DND-41 (cell line): ENCODE measurements at regions not wholly inside any gene's neighbourhood (a gene's known extent, or its start where the extent isn't known, plus 50 kb on each side); places are given as distances from the start of the nearest gene placed in this dataset.

Experiments used
- EZH2 ChIP-seq: IDR thresholded peaks from 3 replicates; pipeline ENCODE4 v1.6.1; 2012; ENCODE audit warnings: borderline replicate concordance, low read depth, mild to moderate bottlenecking, moderate library complexity, low read length, inconsistent platforms; ENCODE audit not compliant: severe bottlenecking
- TF ChIP-seq, protein P1 (sequence below): IDR thresholded peaks from 2 replicates; pipeline ENCODE4 v1.5.1; 2012; ENCODE audit warnings: borderline replicate concordance, low read length, moderate library complexity, mild to moderate bottlenecking; ENCODE audit not compliant: poor library complexity, severe bottlenecking; ENCODE audit errors: extremely low read depth

DNA sequence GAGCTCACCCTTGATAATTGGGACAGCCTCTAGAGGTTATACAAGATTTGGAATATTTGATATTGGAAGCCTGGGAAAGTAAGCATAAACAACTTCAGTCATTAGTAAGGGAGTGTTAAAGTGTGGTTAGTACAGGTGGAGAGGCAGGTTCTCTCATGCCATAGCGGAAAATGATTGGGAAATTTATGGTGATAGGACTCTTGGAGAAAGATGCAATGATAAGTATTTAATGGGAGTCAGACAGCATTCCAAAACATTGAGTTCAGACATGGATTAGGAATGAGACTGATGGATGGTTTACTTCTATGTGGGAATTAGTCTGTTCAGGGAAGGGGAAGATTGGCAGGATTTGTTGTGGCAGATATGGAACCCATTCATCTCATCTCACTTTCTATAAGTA is 152.7 kb downstream of the MCHR2 start:
- TF ChIP-seq, protein P1, sequence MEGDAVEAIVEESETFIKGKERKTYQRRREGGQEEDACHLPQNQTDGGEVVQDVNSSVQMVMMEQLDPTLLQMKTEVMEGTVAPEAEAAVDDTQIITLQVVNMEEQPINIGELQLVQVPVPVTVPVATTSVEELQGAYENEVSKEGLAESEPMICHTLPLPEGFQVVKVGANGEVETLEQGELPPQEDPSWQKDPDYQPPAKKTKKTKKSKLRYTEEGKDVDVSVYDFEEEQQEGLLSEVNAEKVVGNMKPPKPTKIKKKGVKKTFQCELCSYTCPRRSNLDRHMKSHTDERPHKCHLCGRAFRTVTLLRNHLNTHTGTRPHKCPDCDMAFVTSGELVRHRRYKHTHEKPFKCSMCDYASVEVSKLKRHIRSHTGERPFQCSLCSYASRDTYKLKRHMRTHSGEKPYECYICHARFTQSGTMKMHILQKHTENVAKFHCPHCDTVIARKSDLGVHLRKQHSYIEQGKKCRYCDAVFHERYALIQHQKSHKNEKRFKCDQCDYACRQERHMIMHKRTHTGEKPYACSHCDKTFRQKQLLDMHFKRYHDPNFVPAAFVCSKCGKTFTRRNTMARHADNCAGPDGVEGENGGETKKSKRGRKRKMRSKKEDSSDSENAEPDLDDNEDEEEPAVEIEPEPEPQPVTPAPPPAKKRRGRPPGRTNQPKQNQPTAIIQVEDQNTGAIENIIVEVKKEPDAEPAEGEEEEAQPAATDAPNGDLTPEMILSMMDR, result no peak
- no peak for TF ChIP-seq EZH2
